ENCODE measurements at regions not wholly inside any gene's neighbourhood (a gene's known extent, or its start where the extent isn't known, plus 50 kb on each side); places are given as distances from the start of the nearest gene placed in this dataset.

DNA sequence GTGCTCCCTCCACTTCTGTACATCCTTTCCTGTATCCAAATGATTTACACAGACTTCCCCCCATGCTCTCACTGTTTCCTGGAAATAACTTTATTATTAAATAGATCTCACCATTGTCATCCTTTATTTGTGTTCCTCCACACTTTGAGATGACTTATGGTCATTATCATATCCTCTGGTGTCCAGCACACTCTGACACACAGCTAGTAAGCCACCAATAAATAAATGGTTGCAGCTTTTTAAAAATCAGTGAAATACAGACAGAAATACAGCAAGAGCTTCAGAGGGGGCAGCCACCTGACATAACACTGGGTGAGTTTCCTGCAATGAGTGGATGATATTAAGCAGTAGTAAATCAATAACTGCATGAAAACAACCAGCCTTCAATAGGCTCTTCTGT lies 2036.4 kb upstream of the AGA start:
- ChIA-PET RAD21 (ENCODE audit: unreplicated experiment) (no interaction called here), POLR2A (interaction anchor here (0.5 kb wide), 1 partner anchor 9 kb away, joined by 3 read pairs; no protein-coding TSS in a partner anchor), SMC1A (ENCODE audit: uncharacterized antibody, unreplicated experiment) (interaction anchor here (0.6 kb wide), 1 partner anchor 44 kb away, joined by 3 read pairs; no protein-coding TSS in a partner anchor), CTCF (interaction anchor here (1.4 kb wide), 1 partner anchor 22 kb away, joined by 3 read pairs; no protein-coding TSS in a partner anchor)
- Histone ChIP-seq H4K20me1 (ENCODE audit: control insufficient read depth, insufficient read depth) (no peaks in the 10 kb centered on the region), H2AFZ (ENCODE audit: control insufficient read depth, low read depth, low read length) (no peak overlapping the region), H3K36me3 (ENCODE audit: control insufficient read depth in 2 of 2, insufficient read depth in 2 of 2, low read length in 1 of 2) (no peaks in the 10 kb centered on the region), H3K27me3 (replicated peaks in 1 of 2; ENCODE audit: control insufficient read depth in 2 of 2, insufficient read depth in 2 of 2, low read length in 1 of 2) (no peaks in the 10 kb centered on the region), H3K9ac (ENCODE audit: control insufficient read depth, insufficient read depth, low read length) (no peak overlapping the region), H3K4me1 (ENCODE audit: control insufficient read depth, insufficient read depth, low read length) (no peaks in the 10 kb centered on the region), H3K79me2 (ENCODE audit: control insufficient read depth, insufficient read depth, low read length) (no peaks in the 10 kb centered on the region), H3K4me2 (ENCODE audit: control insufficient read depth, insufficient read depth) (no peak overlapping the region), H3K4me3 (no peak overlapping the region), H3K27ac (ENCODE audit: control insufficient read depth, insufficient read depth) (no peak overlapping the region), H3K9me3 (replicated peaks; ENCODE audit: control insufficient read depth, insufficient read depth, low read length) (no peaks in the 10 kb centered on the region)
- BruUV-seq (replicated peaks): no TSS peak
- TF ChIP-seq NFIC (IDR thresholded peaks at IDR 0.05; ENCODE audit: low read depth, low read length) (no peak), ZNF274 (IDR thresholded peaks at IDR 0.05; ENCODE audit: insufficient read depth, insufficient read length) (no peak), TARDBP (IDR thresholded peaks at IDR 0.05; ENCODE audit: borderline replicate concordance) (no peak), FOS (IDR thresholded peaks at IDR 0.05; ENCODE audit: borderline replicate concordance, extremely low read depth, insufficient read length) (no peak), ZNF384 (IDR thresholded peaks at IDR 0.05; ENCODE audit: borderline replicate concordance, low read depth, low read length) (no peak), DPF2 (IDR thresholded peaks at IDR 0.05) (no peak), EGR1 (IDR thresholded peaks at IDR 0.05; ENCODE audit: borderline replicate concordance in 1 of 2, low read depth in 2 of 2, low read length in 2 of 2) (no peak), SMC3 (IDR thresholded peaks at IDR 0.05; ENCODE audit: borderline replicate concordance, low read length) (no peak), SMAD1 (IDR thresholded peaks at IDR 0.05; ENCODE audit: low read depth, partially characterized antibody) (no peak)
- TF ChIP-seq, protein P1, sequence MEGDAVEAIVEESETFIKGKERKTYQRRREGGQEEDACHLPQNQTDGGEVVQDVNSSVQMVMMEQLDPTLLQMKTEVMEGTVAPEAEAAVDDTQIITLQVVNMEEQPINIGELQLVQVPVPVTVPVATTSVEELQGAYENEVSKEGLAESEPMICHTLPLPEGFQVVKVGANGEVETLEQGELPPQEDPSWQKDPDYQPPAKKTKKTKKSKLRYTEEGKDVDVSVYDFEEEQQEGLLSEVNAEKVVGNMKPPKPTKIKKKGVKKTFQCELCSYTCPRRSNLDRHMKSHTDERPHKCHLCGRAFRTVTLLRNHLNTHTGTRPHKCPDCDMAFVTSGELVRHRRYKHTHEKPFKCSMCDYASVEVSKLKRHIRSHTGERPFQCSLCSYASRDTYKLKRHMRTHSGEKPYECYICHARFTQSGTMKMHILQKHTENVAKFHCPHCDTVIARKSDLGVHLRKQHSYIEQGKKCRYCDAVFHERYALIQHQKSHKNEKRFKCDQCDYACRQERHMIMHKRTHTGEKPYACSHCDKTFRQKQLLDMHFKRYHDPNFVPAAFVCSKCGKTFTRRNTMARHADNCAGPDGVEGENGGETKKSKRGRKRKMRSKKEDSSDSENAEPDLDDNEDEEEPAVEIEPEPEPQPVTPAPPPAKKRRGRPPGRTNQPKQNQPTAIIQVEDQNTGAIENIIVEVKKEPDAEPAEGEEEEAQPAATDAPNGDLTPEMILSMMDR (IDR thresholded peaks at IDR 0.05 in 2 of 3, conservative IDR thresholded peaks at IDR 0.05 in 1 of 3; ENCODE audit: control insufficient read depth in 2 of 3, extremely low read depth in 1 of 3, insufficient read depth in 1 of 3, low read depth in 3 of 3, low read length in 3 of 3): no peak
- ATAC-seq (no peak), DNase-seq (ENCODE audit: low read depth, low spot score) (no peak), FAIRE-seq (no peak)
- in situ Hi-C loops (cut with MboI): no loop called here
- intact Hi-C loops (cut with micrococcal nuclease; ENCODE audit: unreplicated experiment): no loop called here

All from GM12878 (cell line).